Fibroblast of villous mesenchyme (primary cell): ENCODE measurements at regions not wholly inside any gene's neighbourhood (a gene's known extent, or its start where the extent isn't known, plus 50 kb on each side); places are given as distances from the start of the nearest gene placed in this dataset.

Experiments used
- DNase-seq: peaks from one replicate; pipeline ENCODE4 v3.0.0-alpha.2; 2010; ENCODE audit warnings: low read depth
- H3K4me3 ChIP-seq: 2 replicates; pipeline ENCODE4 v1.5.1; 2011; ENCODE audit warnings: low read depth, mild to moderate bottlenecking, low read length
- TF ChIP-seq, protein P1 (sequence below): IDR thresholded peaks from 2 replicates; pipeline ENCODE4 v1.5.1; 2012; ENCODE audit warnings: low read depth, mild to moderate bottlenecking, low read length; ENCODE audit not compliant: insufficient read depth

DNA sequence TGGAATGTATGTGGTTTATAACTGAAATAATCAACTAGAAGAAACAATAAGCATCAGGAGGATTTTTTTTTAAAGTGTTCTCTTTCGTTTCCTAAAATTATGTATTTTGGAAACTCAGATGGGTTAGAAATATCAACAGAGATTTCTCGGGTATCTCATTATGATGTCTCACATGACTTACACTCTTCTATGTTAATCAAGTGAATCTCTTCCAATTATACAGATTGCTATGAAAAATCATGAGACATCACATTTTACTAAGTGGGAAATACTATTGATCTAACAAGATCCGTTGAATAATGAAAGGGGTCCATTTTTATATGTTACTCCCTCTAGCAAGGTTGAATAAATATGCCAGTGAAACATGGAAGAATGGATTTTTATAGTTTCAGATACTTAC lies 54.7 kb upstream of the NRIP1 start:
- no peak overlapping the region for H3K4me3 ChIP-seq
- TF ChIP-seq, protein P1, sequence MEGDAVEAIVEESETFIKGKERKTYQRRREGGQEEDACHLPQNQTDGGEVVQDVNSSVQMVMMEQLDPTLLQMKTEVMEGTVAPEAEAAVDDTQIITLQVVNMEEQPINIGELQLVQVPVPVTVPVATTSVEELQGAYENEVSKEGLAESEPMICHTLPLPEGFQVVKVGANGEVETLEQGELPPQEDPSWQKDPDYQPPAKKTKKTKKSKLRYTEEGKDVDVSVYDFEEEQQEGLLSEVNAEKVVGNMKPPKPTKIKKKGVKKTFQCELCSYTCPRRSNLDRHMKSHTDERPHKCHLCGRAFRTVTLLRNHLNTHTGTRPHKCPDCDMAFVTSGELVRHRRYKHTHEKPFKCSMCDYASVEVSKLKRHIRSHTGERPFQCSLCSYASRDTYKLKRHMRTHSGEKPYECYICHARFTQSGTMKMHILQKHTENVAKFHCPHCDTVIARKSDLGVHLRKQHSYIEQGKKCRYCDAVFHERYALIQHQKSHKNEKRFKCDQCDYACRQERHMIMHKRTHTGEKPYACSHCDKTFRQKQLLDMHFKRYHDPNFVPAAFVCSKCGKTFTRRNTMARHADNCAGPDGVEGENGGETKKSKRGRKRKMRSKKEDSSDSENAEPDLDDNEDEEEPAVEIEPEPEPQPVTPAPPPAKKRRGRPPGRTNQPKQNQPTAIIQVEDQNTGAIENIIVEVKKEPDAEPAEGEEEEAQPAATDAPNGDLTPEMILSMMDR, result no peak
- no peak for DNase-seq

DNA sequence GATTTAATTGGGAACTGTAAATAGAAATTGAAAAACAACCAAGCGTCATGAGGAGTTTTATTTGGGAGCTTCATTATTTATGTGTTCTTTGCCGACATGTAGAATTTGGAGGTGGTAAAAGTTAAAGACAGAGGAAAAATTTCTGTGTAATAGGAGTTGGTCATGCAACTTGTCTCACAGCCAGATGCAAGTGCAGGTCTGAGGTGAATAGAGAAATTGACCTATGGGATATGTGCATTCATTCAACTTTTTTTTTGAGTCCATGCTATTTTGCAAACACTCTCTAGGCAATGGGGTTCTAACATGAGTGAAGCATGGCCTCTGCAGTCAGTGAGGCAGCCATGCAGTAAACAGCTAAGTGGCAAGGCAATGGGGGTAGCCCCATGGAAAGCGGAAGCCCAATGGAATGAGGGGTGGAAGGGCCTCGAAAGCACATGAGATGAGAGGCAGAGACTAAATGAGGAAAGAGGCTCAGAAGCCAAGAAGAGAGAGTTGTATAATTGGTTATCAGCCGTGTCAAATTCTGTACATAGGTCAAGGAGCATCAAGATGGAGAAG lies 56.4 kb upstream of the NRIP1 start:
- no peak overlapping the region for H3K4me3 ChIP-seq
- TF ChIP-seq, protein P1, result no peak
- DNase-seq, result no peak

GRCh38 chr21:15121655-15122120 lies 56.9 kb upstream of the NRIP1 start:
- no peak overlapping the region for H3K4me3 ChIP-seq
- TF ChIP-seq, protein P1, result no peak
- DNase-seq, result peak; percentile 66

GRCh38 chr21:15122241-15122640 lies 57.4 kb upstream of the NRIP1 start:
- DNase-seq, result no peak
- H3K4me3 ChIP-seq, result no peak overlapping the region
- TF ChIP-seq, protein P1, result no peak

GRCh38 chr21:15124731-15125130 lies 59.9 kb upstream of the NRIP1 start:
- DNase-seq, result no peak
- no peak overlapping the region for H3K4me3 ChIP-seq
- TF ChIP-seq, protein P1, result no peak

- H3K4me3 ChIP-seq, result no peak overlapping the region
- DNase-seq, result no peak
- TF ChIP-seq, protein P1, result no peak
Observed at GRCh38 chr21:15126948-15127347, 62.1 kb upstream of the NRIP1 start.

DNA sequence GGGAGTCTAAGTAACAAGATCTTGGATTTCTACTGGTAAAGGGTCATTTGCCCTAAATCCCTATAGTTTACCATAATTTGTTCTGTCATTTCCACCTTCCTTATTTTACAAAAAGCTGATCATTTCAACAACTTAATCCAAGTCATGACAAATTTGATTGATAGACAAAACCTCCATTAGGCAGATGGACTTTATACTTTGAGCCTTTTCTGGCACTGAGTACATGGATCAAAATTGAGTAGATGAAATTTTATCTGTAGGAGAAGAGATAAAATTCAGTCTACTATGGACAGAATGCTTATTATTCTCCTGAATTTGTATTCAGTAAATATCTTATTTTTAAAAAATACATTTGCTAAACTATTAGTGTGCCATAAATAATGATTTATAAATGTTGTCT lies 62.6 kb upstream of the NRIP1 start:
- no peak overlapping the region for H3K4me3 ChIP-seq
- TF ChIP-seq, protein P1, result no peak

More for the DNA sequence above, 62.6 kb upstream of the NRIP1 start:
- no peak for DNase-seq
